ENCODE measurements at regions not wholly inside any gene's neighbourhood (a gene's known extent, or its start where the extent isn't known, plus 50 kb on each side); places are given as distances from the start of the nearest gene placed in this dataset.

GRCh38 chrX:125503769-125504168 lies 184.1 kb downstream of the TEX13C start:
- no peak overlapping the region for H3K4me3 Mint-ChIP-seq
- no peak for TF ChIP-seq CTCF (conservative IDR thresholded peaks at IDR 0.05)
- H3K4me1 Mint-ChIP-seq, result no peaks in the 10 kb centered on the region
- H3K27ac Mint-ChIP-seq (ENCODE audit: unreplicated experiment), result no peak overlapping the region
- H3K36me3 Mint-ChIP-seq (ENCODE audit: low read depth), result peaks cover 5% of the 10 kb centered on the region
- H3K9me3 Mint-ChIP-seq, result peaks cover 13% of the 10 kb centered on the region
- no peaks in the 10 kb centered on the region for H3K27me3 Mint-ChIP-seq (ENCODE audit: low read depth)
- DNase-seq (ENCODE audit: low read depth, low spot score), result no peak

GRCh38 chrX:125505207-125505606 lies 185.5 kb downstream of the TEX13C start:
- no peak for TF ChIP-seq CTCF (conservative IDR thresholded peaks at IDR 0.05)
- Mint-ChIP-seq H3K9me3 (peaks cover 13% of the 10 kb centered on the region), H3K4me1 (no peaks in the 10 kb centered on the region), H3K27ac (ENCODE audit: unreplicated experiment) (no peak overlapping the region), H3K27me3 (ENCODE audit: low read depth) (no peaks in the 10 kb centered on the region), H3K36me3 (ENCODE audit: low read depth) (peaks cover 5% of the 10 kb centered on the region), H3K4me3 (no peak overlapping the region)
- DNase-seq (ENCODE audit: low read depth, low spot score), result no peak

GRCh38 chrX:125507119-125507518 lies 187.4 kb downstream of the TEX13C start:
- DNase-seq (ENCODE audit: low read depth, low spot score), result no peak
- Mint-ChIP-seq H3K27ac (ENCODE audit: unreplicated experiment) (no peak overlapping the region), H3K36me3 (ENCODE audit: low read depth) (peaks cover 3% of the 10 kb centered on the region), H3K9me3 (peaks cover 10% of the 10 kb centered on the region), H3K4me1 (no peaks in the 10 kb centered on the region), H3K27me3 (ENCODE audit: low read depth) (no peaks in the 10 kb centered on the region), H3K4me3 (no peak overlapping the region)
- TF ChIP-seq CTCF (conservative IDR thresholded peaks at IDR 0.05), result no peak

DNA sequence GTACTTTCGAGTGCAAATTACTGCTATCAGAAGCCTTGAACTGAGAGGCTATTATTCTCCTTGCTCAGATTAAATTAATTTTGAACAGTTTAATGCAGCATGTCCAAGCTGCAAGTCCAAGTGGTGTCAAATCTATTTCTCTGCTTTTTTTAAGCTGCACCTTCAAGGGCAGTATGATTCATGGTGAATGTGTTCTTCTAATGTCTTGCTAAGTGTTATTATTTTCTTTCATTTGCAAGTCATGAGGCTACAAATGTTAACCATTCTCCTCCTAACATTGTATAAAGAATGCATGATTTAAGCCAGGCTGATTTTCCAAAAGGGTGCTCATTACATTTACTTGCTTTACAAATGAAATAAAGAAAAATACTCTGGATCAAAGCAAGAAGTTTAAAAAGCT lies 200.4 kb downstream of the TEX13C start:
- no peak overlapping the region for H3K27ac Mint-ChIP-seq (ENCODE audit: unreplicated experiment)
- H3K4me3 Mint-ChIP-seq, result no peak overlapping the region
- no peak for DNase-seq (ENCODE audit: low read depth, low spot score)
- peaks cover 8% of the 10 kb centered on the region for H3K4me1 Mint-ChIP-seq
- peaks cover under 1% of the 10 kb centered on the region for H3K36me3 Mint-ChIP-seq (ENCODE audit: low read depth)
- TF ChIP-seq CTCF (conservative IDR thresholded peaks at IDR 0.05), result no peak
- H3K27me3 Mint-ChIP-seq (ENCODE audit: low read depth), result no peaks in the 10 kb centered on the region
- peaks cover under 1% of the 10 kb centered on the region for H3K9me3 Mint-ChIP-seq

- no peaks in the 10 kb centered on the region for H3K27me3 Mint-ChIP-seq (ENCODE audit: low read depth)
- H3K4me3 Mint-ChIP-seq, result no peak overlapping the region
- no peak overlapping the region for H3K27ac Mint-ChIP-seq (ENCODE audit: unreplicated experiment)
- peaks cover 10% of the 10 kb centered on the region for H3K9me3 Mint-ChIP-seq
- H3K4me1 Mint-ChIP-seq, result peaks cover 8% of the 10 kb centered on the region
- no peak for DNase-seq (ENCODE audit: low read depth, low spot score)
- no peak for TF ChIP-seq CTCF (conservative IDR thresholded peaks at IDR 0.05)
- no peaks in the 10 kb centered on the region for H3K36me3 Mint-ChIP-seq (ENCODE audit: low read depth)
Measured at GRCh38 chrX:125522752-125523151, 203.1 kb downstream of the TEX13C start.
